GM12878 (cell line): ENCODE measurements at regions not wholly inside any gene's neighbourhood (a gene's known extent, or its start where the extent isn't known, plus 50 kb on each side); places are given as distances from the start of the nearest gene placed in this dataset.

Experiments
- TAF1 ChIP-seq: IDR thresholded peaks from 2 replicates; pipeline ENCODE4 v1.6.1; 2011; ENCODE audit warnings: mild to moderate bottlenecking, low read depth, low read length, borderline replicate concordance
- TF ChIP-seq, protein P1 (sequence below): IDR thresholded peaks from 2 replicates; pipeline ENCODE4 v1.6.1; 2012; ENCODE audit warnings: low read length, inconsistent platforms
- TF ChIP-seq, protein P2 (sequence below), 3 experiments: IDR thresholded peaks in 2 of 3; conservative IDR thresholded peaks in 1 of 3; 2 replicates each; pipeline ENCODE4 v1.5.1; 2011; ENCODE audit warnings: low read depth in 3 of 3, low read length in 3 of 3, mild to moderate bottlenecking in 3 of 3, control low read depth in 2 of 3, moderate library complexity in 2 of 3, inconsistent platforms in 1 of 3, mixed read lengths in 1 of 3; ENCODE audit not compliant: control insufficient read depth in 2 of 3, insufficient read depth in 1 of 3; ENCODE audit errors: extremely low read depth in 1 of 3

DNA sequence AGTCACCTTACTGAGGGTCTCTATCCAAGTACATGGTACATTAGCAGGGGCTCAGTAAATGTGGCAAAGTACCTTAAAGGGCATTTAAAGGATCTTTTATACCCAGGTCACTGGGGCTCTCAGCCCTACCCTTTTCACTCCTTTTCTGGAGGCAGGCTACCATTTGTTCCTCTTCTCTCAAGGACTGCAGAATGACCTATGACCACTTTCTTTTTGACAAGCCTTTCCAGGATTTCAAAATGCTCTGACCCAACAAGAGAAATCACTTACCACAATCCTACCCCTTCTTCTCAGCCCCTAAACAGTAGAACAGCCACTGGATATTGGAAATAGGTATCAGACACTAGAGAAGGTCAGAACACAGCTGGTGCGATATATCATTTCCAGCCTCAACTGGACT, 221.8 kb upstream of the TPRG1 start:
- TF ChIP-seq, protein P1, sequence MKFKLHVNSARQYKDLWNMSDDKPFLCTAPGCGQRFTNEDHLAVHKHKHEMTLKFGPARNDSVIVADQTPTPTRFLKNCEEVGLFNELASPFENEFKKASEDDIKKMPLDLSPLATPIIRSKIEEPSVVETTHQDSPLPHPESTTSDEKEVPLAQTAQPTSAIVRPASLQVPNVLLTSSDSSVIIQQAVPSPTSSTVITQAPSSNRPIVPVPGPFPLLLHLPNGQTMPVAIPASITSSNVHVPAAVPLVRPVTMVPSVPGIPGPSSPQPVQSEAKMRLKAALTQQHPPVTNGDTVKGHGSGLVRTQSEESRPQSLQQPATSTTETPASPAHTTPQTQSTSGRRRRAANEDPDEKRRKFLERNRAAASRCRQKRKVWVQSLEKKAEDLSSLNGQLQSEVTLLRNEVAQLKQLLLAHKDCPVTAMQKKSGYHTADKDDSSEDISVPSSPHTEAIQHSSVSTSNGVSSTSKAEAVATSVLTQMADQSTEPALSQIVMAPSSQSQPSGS = no peak
- TF ChIP-seq, protein P2, sequence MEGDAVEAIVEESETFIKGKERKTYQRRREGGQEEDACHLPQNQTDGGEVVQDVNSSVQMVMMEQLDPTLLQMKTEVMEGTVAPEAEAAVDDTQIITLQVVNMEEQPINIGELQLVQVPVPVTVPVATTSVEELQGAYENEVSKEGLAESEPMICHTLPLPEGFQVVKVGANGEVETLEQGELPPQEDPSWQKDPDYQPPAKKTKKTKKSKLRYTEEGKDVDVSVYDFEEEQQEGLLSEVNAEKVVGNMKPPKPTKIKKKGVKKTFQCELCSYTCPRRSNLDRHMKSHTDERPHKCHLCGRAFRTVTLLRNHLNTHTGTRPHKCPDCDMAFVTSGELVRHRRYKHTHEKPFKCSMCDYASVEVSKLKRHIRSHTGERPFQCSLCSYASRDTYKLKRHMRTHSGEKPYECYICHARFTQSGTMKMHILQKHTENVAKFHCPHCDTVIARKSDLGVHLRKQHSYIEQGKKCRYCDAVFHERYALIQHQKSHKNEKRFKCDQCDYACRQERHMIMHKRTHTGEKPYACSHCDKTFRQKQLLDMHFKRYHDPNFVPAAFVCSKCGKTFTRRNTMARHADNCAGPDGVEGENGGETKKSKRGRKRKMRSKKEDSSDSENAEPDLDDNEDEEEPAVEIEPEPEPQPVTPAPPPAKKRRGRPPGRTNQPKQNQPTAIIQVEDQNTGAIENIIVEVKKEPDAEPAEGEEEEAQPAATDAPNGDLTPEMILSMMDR (IDR thresholded peaks at IDR 0.05 in 2 of 3, conservative IDR thresholded peaks at IDR 0.05 in 1 of 3; ENCODE audit: control insufficient read depth in 2 of 3, extremely low read depth in 1 of 3, insufficient read depth in 1 of 3, low read depth in 3 of 3, low read length in 3 of 3) = no peak
- no peak for TF ChIP-seq TAF1
